Stimulated activated naive CD4-positive, alpha-beta T cell (primary cell): ENCODE measurements at regions not wholly inside any gene's neighbourhood (a gene's known extent, or its start where the extent isn't known, plus 50 kb on each side); places are given as distances from the start of the nearest gene placed in this dataset.

Experiments used
- DNase-seq, 6 experiments: peaks; one replicate each; lab custom pipeline; 2025; lab: John Stamatoyannopoulos, UW

DNA sequence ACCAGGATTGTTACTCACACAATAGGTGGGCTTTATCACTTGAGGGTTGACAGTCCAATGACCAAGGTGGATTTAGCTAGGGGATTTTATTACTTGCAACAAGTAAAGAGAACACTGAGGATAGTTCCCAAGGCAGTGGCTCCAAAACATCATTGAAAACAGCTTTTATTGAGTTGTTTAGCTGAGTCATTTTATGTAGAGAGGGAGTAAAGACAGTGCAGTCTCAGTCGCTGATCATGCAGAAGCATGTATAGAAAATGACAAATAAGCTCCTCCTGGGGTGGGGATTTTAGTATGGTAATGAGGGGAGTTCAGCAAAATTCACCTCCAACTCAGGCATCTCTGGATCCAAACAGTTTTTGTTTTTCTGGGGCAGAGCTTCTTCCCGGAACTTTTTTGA, 163.0 kb upstream of the CCDC179 start:
- DNase-seq = no peak

DNA sequence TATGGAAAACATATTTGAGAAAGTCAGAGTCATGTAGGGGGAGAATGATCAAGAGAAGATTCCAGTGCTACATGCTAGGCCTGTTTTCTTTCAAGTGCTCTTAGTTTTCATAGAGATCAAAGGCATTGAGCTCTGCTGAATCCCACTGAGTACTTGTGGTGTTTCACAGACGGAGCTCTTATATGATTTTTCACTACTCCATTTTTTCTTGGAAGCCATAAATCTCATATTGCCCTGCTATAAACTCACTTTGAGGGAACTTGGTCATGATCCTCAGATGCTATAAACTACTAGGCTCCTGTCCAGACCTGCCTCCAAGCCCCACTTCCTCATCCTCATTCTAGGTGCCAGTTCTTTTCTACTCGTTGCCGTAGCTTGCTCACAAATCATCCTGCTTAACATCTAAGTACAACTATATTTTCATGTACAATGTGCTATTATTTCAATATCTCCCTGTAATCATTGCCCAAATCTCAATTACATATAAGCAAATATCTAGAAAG, 180.8 kb upstream of the CCDC179 start:
- no peak for DNase-seq

DNA sequence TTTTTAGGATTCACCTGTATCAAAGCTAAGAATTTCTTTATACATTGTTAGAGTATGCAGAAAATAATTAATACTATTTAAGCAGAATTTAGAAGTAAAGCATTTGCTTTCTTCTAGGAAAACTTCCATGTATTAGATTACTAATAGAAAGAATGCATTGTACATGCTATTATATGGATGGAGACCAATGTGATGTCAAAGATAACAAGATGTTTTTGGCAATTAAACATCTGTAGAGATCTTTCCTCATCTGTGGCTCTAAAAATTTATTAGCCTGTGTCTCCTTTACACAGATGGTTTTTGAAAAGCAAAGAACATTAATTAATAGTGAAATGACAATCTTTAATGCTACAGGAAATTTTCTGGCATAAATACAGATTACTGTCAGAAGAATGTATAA, 198.4 kb upstream of the CCDC179 start:
- no peak for DNase-seq

GRCh38 chr11:23063276-23063675, 203.0 kb upstream of the CCDC179 start:
- no peak for DNase-seq

- no peak for DNase-seq
Measured at GRCh38 chr11:23078289-23078971, 218.2 kb upstream of the CCDC179 start.

GRCh38 chr11:23079382-23079813, 219.1 kb upstream of the CCDC179 start:
- no peak for DNase-seq

GRCh38 chr11:23087407-23087806, 227.1 kb upstream of the CCDC179 start:
- DNase-seq = no peak

DNA sequence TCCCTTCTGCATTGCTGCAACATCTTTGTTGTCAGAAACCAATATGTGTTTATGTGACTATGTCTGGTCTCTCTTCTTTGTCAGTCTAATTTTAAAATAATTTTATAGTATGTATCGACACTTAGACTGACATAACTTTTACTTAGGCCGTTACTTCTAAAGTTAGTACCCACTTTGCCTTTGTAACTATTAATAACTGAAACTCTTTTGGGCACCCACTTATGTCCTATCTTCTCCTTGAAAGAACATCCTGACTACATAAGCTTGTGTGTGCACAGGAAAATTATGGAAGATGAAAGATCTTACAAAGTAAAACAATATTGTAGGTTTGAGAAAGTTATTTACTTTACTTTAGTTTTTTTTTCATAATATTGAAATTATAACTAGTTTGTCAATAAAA, 230.4 kb upstream of the CCDC179 start:
- DNase-seq = no peak

DNA sequence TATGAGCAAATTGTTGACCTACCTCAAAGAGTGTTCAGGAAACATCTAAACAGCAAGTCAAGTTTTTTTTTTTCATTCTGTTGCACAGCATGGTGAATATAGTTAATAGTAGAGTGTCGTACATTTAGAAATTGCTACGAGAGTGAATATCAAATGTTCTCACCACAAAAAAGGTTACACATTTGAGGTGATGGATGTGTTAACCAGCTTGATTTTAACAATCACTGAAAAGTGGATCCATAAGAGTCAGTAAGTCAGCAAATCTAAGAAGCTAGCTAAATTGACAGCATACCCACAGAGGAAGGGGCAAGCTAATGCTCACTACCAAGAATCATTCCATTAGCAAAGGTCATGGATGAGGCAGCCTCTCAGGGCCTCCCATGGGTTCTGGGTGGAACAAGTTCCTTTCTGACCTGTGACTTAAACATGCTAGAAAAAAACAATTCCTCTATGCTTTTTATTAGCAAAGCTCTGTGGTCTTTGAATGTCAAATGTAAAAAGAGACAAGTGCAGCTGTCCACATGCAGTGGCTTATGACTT, 235.4 kb upstream of the CCDC179 start:
- no peak for DNase-seq

- DNase-seq = no peak
Measured at GRCh38 chr11:23097891-23098290, 237.6 kb upstream of the CCDC179 start.

DNA sequence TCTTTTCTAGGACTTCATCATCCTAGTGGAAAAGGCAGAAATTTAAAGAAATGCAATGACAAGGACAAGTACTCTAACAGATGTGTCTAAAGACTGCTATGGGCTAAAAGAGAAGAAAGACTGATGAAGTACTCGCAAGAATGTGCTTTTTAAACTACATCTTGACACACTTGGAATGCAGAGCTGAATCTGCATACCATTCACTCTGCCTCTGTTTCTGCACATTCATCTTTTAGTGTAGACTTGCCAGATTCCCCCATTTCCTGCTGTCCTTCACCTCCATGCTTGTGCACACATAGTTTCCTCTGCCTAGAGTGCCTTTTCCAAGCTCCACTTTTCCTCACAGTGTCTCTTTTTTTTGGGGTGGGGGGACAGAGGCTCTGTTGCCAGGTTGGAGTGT, 239.0 kb upstream of the CCDC179 start:
- no peak for DNase-seq

DNA sequence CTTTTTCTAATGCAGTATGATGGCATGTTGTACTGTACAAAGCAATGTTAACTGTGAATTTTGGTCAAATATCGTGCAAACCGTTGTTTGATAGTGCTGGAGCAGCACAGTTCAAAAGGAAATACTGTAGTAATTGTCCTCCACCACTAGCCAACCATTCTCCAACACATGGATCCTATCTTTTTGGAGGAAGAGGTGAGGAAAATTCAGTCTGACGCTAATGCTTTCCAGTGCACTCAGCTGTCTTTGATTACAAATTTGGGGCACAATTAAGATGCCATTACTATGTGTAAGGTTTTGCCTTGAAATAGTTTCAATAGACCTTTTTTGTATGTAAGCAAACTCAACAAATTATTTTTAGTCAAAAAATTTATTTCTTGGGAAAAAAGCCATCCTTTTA, 240.5 kb upstream of the CCDC179 start:
- no peak for DNase-seq

DNA sequence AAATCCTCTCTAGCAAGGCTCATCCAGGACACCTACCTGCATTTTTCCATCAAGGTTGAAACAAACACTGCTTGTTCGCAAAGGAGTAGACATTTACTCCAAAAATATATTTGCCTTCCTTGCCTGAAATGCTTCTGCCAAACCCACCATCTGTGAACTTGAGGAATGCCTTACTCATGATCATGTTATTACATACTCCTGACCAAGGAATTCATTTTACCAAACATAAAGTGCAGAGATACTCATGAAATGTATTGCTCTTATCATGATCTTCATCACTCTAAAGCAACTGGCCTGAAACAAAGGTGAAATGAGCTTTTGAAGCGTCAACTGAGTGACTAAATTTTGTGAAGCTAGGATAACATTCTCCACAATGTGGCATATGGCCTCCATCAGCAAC, 243.1 kb upstream of the CCDC179 start:
- DNase-seq = no peak

- DNase-seq = no peak
Measured at GRCh38 chr11:23111527-23111926, 251.3 kb upstream of the CCDC179 start.

GRCh38 chr11:23112390-23112789, 252.1 kb upstream of the CCDC179 start:
- no peak for DNase-seq

- DNase-seq = no peak
Measured at GRCh38 chr11:23112987-23113886, 253.0 kb upstream of the CCDC179 start.

GRCh38 chr11:23113887-23114216, 253.6 kb upstream of the CCDC179 start:
- DNase-seq = no peak

DNA sequence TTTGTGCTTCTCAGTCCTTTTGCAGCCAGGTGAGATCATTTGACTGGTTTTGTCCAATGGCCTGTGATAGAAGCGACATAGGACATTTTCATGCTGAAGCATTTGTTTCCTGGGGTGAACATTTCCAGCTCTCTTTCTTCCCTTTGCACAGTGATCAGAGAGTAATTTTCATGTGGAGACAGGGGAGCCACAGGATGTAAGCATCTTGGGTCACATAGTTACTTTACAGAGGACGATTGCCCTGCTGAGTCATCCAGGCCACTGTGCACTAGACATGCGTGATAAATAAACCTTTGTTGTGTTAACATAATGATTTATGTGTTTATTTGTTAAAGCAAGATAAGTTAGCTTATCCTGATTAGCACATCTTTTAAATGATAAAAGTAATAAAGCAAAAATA, 263.5 kb upstream of the CCDC179 start:
- DNase-seq = no peak

DNA sequence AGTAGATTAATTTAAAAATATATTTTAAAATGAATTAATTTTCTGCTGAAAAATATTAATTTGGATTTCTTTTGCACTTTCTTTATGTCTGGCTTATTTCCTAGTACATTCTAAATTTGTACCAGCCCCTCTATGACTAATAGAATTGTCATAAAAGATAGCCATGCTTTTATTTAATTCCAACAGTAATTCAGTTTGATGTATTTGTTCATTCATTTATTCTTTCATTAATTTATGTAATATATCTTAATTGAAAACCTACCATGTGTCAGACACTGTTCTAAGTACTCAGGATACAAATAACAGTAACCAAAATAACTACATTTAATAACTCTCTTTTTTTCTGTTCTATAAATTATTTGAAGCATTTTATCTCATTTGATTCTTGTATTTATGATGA, 264.0 kb upstream of the CCDC179 start:
- DNase-seq = no peak

- DNase-seq = no peak
Measured at GRCh38 chr11:23124996-23125395, 264.7 kb upstream of the CCDC179 start.

DNA sequence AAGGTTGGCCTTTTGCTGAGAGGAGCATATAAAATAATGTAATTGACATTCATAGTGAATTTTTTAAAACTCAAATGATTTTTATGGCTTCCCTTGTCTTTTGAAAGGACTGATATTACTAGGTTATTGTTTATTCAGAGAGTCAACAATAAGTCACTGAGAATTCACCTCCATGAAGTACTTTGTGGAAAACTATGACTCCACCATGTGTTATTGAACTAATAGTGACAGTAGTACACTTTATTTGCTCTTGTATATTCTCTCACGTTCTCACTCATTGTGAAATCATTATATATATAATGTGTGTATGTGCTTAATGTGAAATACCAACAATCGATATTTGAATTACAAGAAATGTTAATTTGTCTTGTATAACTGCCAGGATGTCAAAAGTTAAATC, 267.4 kb upstream of the CCDC179 start:
- no peak for DNase-seq

- no peak for DNase-seq
Measured at GRCh38 chr11:23134627-23135026, 274.4 kb upstream of the CCDC179 start.

DNA sequence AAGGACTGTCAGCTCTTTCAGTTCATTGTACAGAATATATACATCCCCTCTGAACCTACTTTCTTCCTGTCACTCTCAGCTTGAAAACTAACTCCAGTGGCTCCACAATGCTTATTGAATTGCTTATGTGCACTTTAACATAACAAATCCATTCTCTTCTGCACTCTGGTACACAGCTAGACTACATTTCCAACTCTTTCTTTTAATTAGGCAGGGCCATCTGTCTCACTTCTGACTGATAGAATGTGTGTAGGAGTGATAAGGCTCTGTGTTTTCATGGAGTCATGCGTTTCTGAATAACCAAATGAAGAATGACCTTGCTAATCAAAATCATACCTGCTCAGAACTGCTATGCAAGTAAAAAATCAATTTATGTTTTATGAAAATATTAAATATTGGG, 278.5 kb upstream of the CCDC179 start:
- no peak for DNase-seq
